Smooth muscle cell (in vitro differentiated cells): ENCODE measurements at regions not wholly inside any gene's neighbourhood (a gene's known extent, or its start where the extent isn't known, plus 50 kb on each side); places are given as distances from the start of the nearest gene placed in this dataset.
A peak's percentile ranks its signal among the peaks of the same experiment; 100 is the strongest.

Experiments used
- DNase-seq: peaks from one replicate; lab custom pipeline; 2025; ENCODE audit not compliant: unreplicated experiment; lab: John Stamatoyannopoulos, UW
- H2AFZ ChIP-seq: fragments of 200-600 bp; sonication (generic); 2 replicates; pipeline ENCODE4 v1.6.0; 2016; ENCODE audit warnings: antibody characterized with exemption, low read depth, mild to moderate bottlenecking
- H3F3A ChIP-seq: fragments of 200-600 bp; sonication (generic); 2 replicates; pipeline ENCODE4 v1.6.0; 2017; ENCODE audit warnings: antibody characterized with exemption, low read depth
- H3K27ac ChIP-seq: fragments of 200-600 bp; sonication (generic); 2 replicates; pipeline ENCODE4 v1.5.1; 2016; ENCODE audit warnings: low read depth, mild to moderate bottlenecking
- H3K27me3 ChIP-seq: fragments of 200-600 bp; sonication (generic); 2 replicates; pipeline ENCODE4 v1.6.1; 2016; ENCODE audit warnings: low read depth, mild to moderate bottlenecking
- H3K36me3 ChIP-seq: fragments of 200-600 bp; sonication (generic); 2 replicates; pipeline ENCODE4 v1.5.1; 2016; ENCODE audit warnings: low read depth
- H3K4me1 ChIP-seq: fragments of 200-600 bp; sonication (generic); 2 replicates; pipeline ENCODE4 v1.5.1; 2016; ENCODE audit warnings: low read depth
- H3K4me2 ChIP-seq: fragments of 200-600 bp; sonication (generic); 2 replicates; pipeline ENCODE4 v1.6.0; 2016; ENCODE audit warnings: mild to moderate bottlenecking
- H3K4me3 ChIP-seq: fragments of 200-600 bp; sonication (generic); 2 replicates; pipeline ENCODE4 v1.5.1; 2016; ENCODE audit warnings: mild to moderate bottlenecking
- H3K79me2 ChIP-seq: fragments of 200-600 bp; sonication (generic); 2 replicates; pipeline ENCODE4 v1.6.0; 2016; ENCODE audit warnings: low read depth, mild to moderate bottlenecking
- H3K9ac ChIP-seq: fragments of 200-600 bp; sonication (generic); 2 replicates; pipeline ENCODE4 v1.6.0; 2016; ENCODE audit warnings: low read depth
- H3K9me3 ChIP-seq: fragments of 200-600 bp; sonication (generic); replicated peaks from 2 replicates; pipeline ENCODE4 v1.5.1; 2016; ENCODE audit warnings: low read depth
- H4K20me1 ChIP-seq: fragments of 200-600 bp; sonication (generic); 2 replicates; pipeline ENCODE4 v1.6.0; 2016; ENCODE audit warnings: low read depth
- WGBS: methylation state at CpG from one replicate; pipeline ENCODE4 v1.1.7; 2016; ENCODE audit warnings: low lambda C conversion rate; 5-methylcytosine and 5-hydroxymethylcytosine counted together
- TF ChIP-seq, protein P1 (sequence below): fragments of 200-600 bp; sonication (generic); IDR thresholded peaks from 2 replicates; pipeline ENCODE4 v1.5.1; 2017; ENCODE audit warnings: borderline replicate concordance, mild to moderate bottlenecking, antibody characterized with exemption; ENCODE audit not compliant: insufficient read depth, poor library complexity, severe bottlenecking

DNA sequence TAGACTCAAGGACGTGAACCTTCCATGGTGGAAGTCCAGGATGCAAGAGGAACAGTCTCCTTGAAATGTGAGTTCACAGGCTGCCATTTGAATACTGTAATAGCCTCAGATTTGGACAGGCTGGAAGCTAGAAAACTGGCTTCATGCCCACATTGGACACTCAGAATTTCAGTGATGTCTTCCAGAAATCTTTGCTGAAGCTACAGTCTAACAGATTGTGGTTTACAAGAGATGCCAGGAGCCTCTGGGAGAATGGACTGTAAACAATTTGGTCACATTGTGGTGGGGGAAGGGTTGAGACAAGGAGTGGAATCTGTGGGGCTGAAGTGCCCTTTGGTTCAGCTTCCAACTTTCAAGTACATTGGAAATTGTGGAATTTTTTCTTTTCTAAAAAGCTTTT lies 252.0 kb upstream of the PROK2 start:
- 42% methylated on average over 1 of the region's 1 CpG for WGBS
- H3K9me3 ChIP-seq, result no peaks in the 10 kb centered on the region
- H3K27me3 ChIP-seq, result no peaks in the 10 kb centered on the region
- H3K79me2 ChIP-seq, result no peaks in the 10 kb centered on the region
- no peaks in the 10 kb centered on the region for H3K36me3 ChIP-seq
- no peak overlapping the region for H3K4me3 ChIP-seq
- no peak overlapping the region for H3K9ac ChIP-seq
- DNase-seq, result peak; percentile 3
- peak overlapping the region; percentile 16 for H3K4me2 ChIP-seq
- H3F3A ChIP-seq, result no peaks in the 10 kb centered on the region
- H4K20me1 ChIP-seq, result no peaks in the 10 kb centered on the region
- no peak overlapping the region for H3K27ac ChIP-seq
- no peak overlapping the region for H2AFZ ChIP-seq
- TF ChIP-seq, protein P1, sequence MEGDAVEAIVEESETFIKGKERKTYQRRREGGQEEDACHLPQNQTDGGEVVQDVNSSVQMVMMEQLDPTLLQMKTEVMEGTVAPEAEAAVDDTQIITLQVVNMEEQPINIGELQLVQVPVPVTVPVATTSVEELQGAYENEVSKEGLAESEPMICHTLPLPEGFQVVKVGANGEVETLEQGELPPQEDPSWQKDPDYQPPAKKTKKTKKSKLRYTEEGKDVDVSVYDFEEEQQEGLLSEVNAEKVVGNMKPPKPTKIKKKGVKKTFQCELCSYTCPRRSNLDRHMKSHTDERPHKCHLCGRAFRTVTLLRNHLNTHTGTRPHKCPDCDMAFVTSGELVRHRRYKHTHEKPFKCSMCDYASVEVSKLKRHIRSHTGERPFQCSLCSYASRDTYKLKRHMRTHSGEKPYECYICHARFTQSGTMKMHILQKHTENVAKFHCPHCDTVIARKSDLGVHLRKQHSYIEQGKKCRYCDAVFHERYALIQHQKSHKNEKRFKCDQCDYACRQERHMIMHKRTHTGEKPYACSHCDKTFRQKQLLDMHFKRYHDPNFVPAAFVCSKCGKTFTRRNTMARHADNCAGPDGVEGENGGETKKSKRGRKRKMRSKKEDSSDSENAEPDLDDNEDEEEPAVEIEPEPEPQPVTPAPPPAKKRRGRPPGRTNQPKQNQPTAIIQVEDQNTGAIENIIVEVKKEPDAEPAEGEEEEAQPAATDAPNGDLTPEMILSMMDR, result no peak
- H3K4me1 ChIP-seq, result no peaks in the 10 kb centered on the region

DNA sequence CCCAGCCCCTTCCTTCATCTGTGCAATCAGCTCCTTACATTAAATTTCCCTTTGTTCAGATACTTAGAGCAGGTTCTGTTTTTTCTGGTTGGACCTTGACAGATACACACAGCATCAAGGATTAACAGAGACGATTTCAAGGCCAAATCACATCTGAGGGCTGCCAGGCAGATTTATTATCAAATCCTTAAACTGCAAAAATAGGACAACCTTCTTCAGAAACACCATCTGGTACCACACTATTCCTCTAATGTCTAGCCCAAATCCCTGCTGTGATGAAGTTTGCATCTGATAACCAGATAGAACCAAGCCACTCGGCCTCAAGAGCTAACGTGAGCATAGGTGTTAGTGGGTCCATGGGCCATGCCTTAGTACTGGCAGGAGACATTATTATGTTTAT lies 250.7 kb upstream of the PROK2 start:
- H3K36me3 ChIP-seq, result no peaks in the 10 kb centered on the region
- TF ChIP-seq, protein P1, result no peak
- H3K4me3 ChIP-seq, result no peak overlapping the region
- no peak overlapping the region for H3K4me2 ChIP-seq
- H3K9me3 ChIP-seq, result no peaks in the 10 kb centered on the region
- H3K27ac ChIP-seq, result no peak overlapping the region
- H3K79me2 ChIP-seq, result no peaks in the 10 kb centered on the region
- H3K4me1 ChIP-seq, result no peaks in the 10 kb centered on the region
- H4K20me1 ChIP-seq, result no peaks in the 10 kb centered on the region
- WGBS, result 87% methylated on average over 3 of the region's 3 CpGs
- no peaks in the 10 kb centered on the region for H3K27me3 ChIP-seq
- no peak overlapping the region for H2AFZ ChIP-seq
- no peak overlapping the region for H3K9ac ChIP-seq
- no peak for DNase-seq
- H3F3A ChIP-seq, result no peaks in the 10 kb centered on the region

DNA sequence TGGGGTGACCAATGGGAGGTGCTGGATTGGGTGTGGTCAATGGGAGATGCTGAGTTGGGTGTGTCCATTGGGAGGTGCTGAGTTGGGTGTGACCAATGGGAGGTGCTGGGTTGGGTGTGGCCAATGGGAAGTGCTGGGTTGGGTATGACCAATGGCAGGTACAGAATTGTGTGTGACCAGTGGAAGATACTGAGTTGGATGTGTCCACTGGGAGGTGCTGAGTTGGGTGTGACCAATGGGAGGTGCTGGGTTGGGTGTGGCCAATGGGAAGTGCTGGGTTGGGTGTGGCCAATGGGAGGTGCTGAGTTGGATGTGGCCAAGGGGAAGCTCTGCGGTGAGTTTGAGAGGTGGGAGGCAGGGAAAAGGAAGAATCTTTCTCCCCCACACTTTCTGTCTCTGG lies 250.0 kb upstream of the PROK2 start:
- H4K20me1 ChIP-seq, result no peaks in the 10 kb centered on the region
- WGBS, result 100% methylated on average over 1 of the region's 1 CpG
- H3K9ac ChIP-seq, result no peak overlapping the region
- no peaks in the 10 kb centered on the region for H3K36me3 ChIP-seq
- no peaks in the 10 kb centered on the region for H3K79me2 ChIP-seq
- H3K4me1 ChIP-seq, result no peaks in the 10 kb centered on the region
- H3F3A ChIP-seq, result no peaks in the 10 kb centered on the region
- no peaks in the 10 kb centered on the region for H3K9me3 ChIP-seq
- H2AFZ ChIP-seq, result no peak overlapping the region
- DNase-seq, result no peak
- TF ChIP-seq, protein P1, result no peak
- no peak overlapping the region for H3K4me3 ChIP-seq
- no peak overlapping the region for H3K4me2 ChIP-seq
- no peaks in the 10 kb centered on the region for H3K27me3 ChIP-seq
- no peak overlapping the region for H3K27ac ChIP-seq

DNA sequence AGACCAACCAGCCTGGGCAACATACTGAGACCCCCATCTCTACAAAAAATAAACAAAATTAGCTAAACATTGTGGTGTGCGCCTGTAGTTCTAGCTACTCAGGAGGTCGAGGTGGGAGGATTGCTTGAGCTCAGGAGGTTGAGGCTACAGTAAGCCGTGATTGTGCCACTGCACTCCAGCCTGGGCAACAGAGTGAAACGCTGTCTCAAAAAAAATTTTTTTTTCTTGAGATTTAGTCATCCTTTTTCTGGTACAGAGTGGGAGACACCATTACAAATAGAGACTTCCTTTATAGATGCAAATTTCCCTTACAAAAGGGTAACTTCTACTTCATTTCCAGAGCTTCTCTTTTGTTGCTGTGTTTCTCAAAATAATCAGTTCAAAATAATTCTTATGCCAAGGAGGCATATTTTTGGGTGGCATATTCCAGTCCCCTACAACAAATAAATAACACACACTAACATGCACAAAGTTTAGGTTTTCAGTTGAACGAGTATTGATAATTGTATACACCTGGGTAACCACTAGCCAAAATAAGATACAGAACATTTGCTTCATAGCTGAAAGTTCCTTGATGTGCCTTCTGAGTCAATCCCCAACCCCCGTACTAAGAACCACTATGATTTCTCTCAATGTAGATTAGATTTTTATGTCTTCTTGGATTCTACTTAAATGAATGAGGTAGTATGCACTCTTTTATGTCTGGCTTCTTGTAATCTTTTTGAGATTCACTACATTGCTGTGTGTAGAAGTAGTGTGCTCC lies 248.9 kb upstream of the PROK2 start:
- H3K4me2 ChIP-seq, result no peak overlapping the region
- H4K20me1 ChIP-seq, result no peaks in the 10 kb centered on the region
- H3K79me2 ChIP-seq, result no peaks in the 10 kb centered on the region
- no peak overlapping the region for H3K9ac ChIP-seq
- H2AFZ ChIP-seq, result no peak overlapping the region
- H3K4me1 ChIP-seq, result peaks cover 6% of the 10 kb centered on the region
- WGBS, result 95% methylated on average over 6 of the region's 6 CpGs
- H3F3A ChIP-seq, result no peaks in the 10 kb centered on the region
- H3K36me3 ChIP-seq, result no peaks in the 10 kb centered on the region
- no peaks in the 10 kb centered on the region for H3K27me3 ChIP-seq
- DNase-seq, result no peak
- no peak overlapping the region for H3K27ac ChIP-seq
- H3K9me3 ChIP-seq, result no peaks in the 10 kb centered on the region
- TF ChIP-seq, protein P1, result no peak
- no peak overlapping the region for H3K4me3 ChIP-seq
